Sigmoid colon (tissue), 6 donors: ENCODE measurements at regions not wholly inside any gene's neighbourhood (a gene's known extent, or its start where the extent isn't known, plus 50 kb on each side); places are given as distances from the start of the nearest gene placed in this dataset.

ENCODE experiments used
- DNase-seq: peaks from one replicate; pipeline ENCODE4 v3.0.0-alpha.2; 2019
- H3K27ac ChIP-seq, 4 donors: fragments of 200-600 bp; sonication (generic); one replicate each; pipeline ENCODE4 v1.5.1; 2016 to 2019; ENCODE audit warnings: mild to moderate bottlenecking in 1 of 4
- H3K27me3 ChIP-seq, 3 donors: fragments of 200-600 bp; sonication (generic); one replicate each; pipeline ENCODE4 v1.5.1; 2019; ENCODE audit warnings: mild to moderate bottlenecking in 1 of 3
- H3K36me3 ChIP-seq, 4 donors: fragments of 200-600 bp; sonication (generic); one replicate each; pipeline ENCODE4 v1.5.1; 2016 to 2019
- H3K4me1 ChIP-seq, 4 donors: fragments of 200-600 bp; sonication (generic); one replicate each; pipeline ENCODE4 v1.5.1; 2017 to 2019
- H3K4me3 ChIP-seq, 4 donors: fragments of 200-600 bp; sonication (generic); one replicate each; pipeline ENCODE4 v1.5.1; 2017 to 2019; ENCODE audit warnings: mild to moderate bottlenecking in 2 of 4, moderate library complexity in 1 of 4
- H3K9me3 ChIP-seq, 4 donors: fragments of 200-600 bp in 3 of 4; sonication (generic) in 3 of 4; one replicate each; pipeline versions ENCODE4 v1.5.1 to v1.6.1; 2013 to 2019
- CTCF ChIP-seq, 4 experiments: fragments of 450-650 bp in 3 of 4; fragments of 200-600 bp in 1 of 4; IDR thresholded peaks; one replicate each; pipeline ENCODE4 v1.5.1; 2016 to 2019; ENCODE audit warnings: antibody characterized with exemption in 4 of 4, mild to moderate bottlenecking in 3 of 4, moderate library complexity in 2 of 4
- EP300 ChIP-seq, 4 donors: sonication (generic); formaldehyde crosslinking; IDR thresholded peaks; one replicate each; pipeline ENCODE4 v1.6.1; 2017; ENCODE audit warnings: antibody characterized with exemption in 4 of 4
- POLR2A ChIP-seq, 2 donors: fragments of 450-650 bp; IDR thresholded peaks; one replicate each; pipeline ENCODE4 v1.6.1; 2016; ENCODE audit warnings: antibody characterized with exemption in 2 of 2, mild to moderate bottlenecking in 2 of 2, moderate library complexity in 2 of 2
- POLR2AphosphoS5 ChIP-seq, 4 donors: sonication (generic); formaldehyde crosslinking; IDR thresholded peaks; one replicate each; pipeline ENCODE4 v1.6.1; 2017; ENCODE audit warnings: antibody characterized with exemption in 4 of 4
- WGBS, 2 donors: extraction: QIAGEN DNeasy Blood & Tissue Kit; methylation state at CpG; one replicate each; pipeline ENCODE4 v1.1.7; 2013; 5-methylcytosine and 5-hydroxymethylcytosine counted together
- intact Hi-C: fragments of 100-400 bp; cut with DNase I; formaldehyde crosslinking; loops from one replicate; pipeline ENCODE4 v1.15.1; 2023
- donor health status: healthy with polysubstance abuse.
- donor health status: healthy.

DNA sequence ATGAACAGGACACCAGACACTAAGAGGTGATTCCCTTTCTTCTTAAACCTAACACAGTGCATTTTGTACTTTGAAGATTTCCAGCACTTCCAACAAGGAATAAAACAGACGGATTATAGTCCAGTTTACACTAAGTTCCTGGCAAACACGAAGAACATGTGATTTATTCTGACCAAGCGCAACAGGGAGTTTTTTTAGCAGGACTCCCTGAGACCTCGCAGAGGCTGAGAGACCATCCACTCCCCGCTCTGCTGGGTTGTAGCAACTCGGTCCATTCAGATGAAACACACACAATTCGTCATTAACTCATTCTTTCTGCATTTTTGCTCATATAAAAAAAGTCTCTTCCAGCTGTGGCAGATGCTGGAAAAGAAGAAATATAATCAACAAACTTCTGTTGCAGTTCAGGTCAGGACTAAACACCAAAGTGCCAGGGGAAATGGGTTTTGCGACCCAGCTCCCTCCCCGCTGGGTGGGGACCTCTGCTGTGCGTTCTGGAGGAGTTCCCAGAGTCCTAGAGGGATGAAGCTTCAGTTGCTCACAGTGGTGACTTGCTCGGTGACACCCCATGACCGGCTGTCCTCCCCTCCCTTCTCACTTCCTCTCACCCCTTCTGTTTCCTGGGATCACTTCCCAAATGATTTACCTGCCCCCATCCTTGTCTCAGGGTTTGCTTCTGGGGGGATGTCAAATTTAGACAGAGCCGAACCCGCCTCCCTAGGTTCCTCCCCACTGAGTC lies 52.5 kb downstream of the KCNF1 start:
- TF ChIP-seq POLR2AphosphoS5 (IDR thresholded peaks at IDR 0.05) (no peak), EP300 (IDR thresholded peaks at IDR 0.05) (no peak), POLR2A (IDR thresholded peaks at IDR 0.05) (no peak), CTCF (IDR thresholded peaks at IDR 0.05) (no peak)
- Histone ChIP-seq H3K27ac (no peak overlapping the region), H3K27me3 (no peaks in the 10 kb centered on the region), H3K36me3 (no peaks in the 10 kb centered on the region), H3K9me3 (no peaks in the 10 kb centered on the region), H3K4me3 (no peak overlapping the region), H3K4me1 (peaks cover 0 to 15% (median 0%) of the 10 kb centered on the region in 4 donors)
- 41 to 57% methylated on average over 14 of the region's 14 CpGs for WGBS, 2 donors
- DNase-seq = peak; percentile 44
- intact Hi-C loops = no loop called here

GRCh38 chr2:10965241-10965843 lies 53.6 kb downstream of the KCNF1 start:
- H3K4me1 ChIP-seq = peaks cover 0 to 15% (median 0%) of the 10 kb centered on the region in 4 donors
- no peaks in the 10 kb centered on the region for H3K27me3 ChIP-seq
- 94% methylated on average over 19 of the region's 19 CpGs for WGBS, 2 donors
- H3K9me3 ChIP-seq = no peaks in the 10 kb centered on the region
- no peaks in the 10 kb centered on the region for H3K36me3 ChIP-seq
- DNase-seq = peak; percentile 43
- intact Hi-C loops = no loop called here
- H3K27ac ChIP-seq = no peak overlapping the region
- no peak for TF ChIP-seq EP300 (IDR thresholded peaks at IDR 0.05)
- no peak for TF ChIP-seq POLR2A (IDR thresholded peaks at IDR 0.05)
- TF ChIP-seq POLR2AphosphoS5 (IDR thresholded peaks at IDR 0.05) = no peak
- no peak for TF ChIP-seq CTCF (IDR thresholded peaks at IDR 0.05)
- H3K4me3 ChIP-seq = no peak overlapping the region

GRCh38 chr2:10966056-10966455 lies 54.3 kb downstream of the KCNF1 start:
- Histone ChIP-seq H3K9me3 (no peaks in the 10 kb centered on the region), H3K4me3 (no peak overlapping the region), H3K36me3 (no peaks in the 10 kb centered on the region), H3K4me1 (peaks cover 0 to 15% (median 0%) of the 10 kb centered on the region in 4 donors), H3K27me3 (no peaks in the 10 kb centered on the region), H3K27ac (no peak overlapping the region)
- no peak for DNase-seq
- TF ChIP-seq POLR2A (IDR thresholded peaks at IDR 0.05) = no peak
- TF ChIP-seq POLR2AphosphoS5 (IDR thresholded peaks at IDR 0.05) = no peak
- no peak for TF ChIP-seq CTCF (IDR thresholded peaks at IDR 0.05)
- TF ChIP-seq EP300 (IDR thresholded peaks at IDR 0.05) = no peak
- intact Hi-C loops = no loop called here
- 91 to 92% methylated on average over 7 of the region's 7 CpGs for WGBS, 2 donors

GRCh38 chr2:10966741-10967140 lies 55.0 kb downstream of the KCNF1 start:
- H3K27ac ChIP-seq = no peak overlapping the region
- H3K9me3 ChIP-seq = no peaks in the 10 kb centered on the region
- intact Hi-C loops = no loop called here
- no peaks in the 10 kb centered on the region for H3K27me3 ChIP-seq
- no peak for DNase-seq
- no peak overlapping the region for H3K4me3 ChIP-seq
- H3K4me1 ChIP-seq = peaks cover 0 to 15% (median 0%) of the 10 kb centered on the region in 4 donors
- no peaks in the 10 kb centered on the region for H3K36me3 ChIP-seq
- TF ChIP-seq POLR2A (IDR thresholded peaks at IDR 0.05) (no peak), CTCF (IDR thresholded peaks at IDR 0.05) (no peak), POLR2AphosphoS5 (IDR thresholded peaks at IDR 0.05) (no peak)
- 82 to 92% methylated on average over 13 of the region's 13 CpGs for WGBS, 2 donors
